ENCODE measurements at regions not wholly inside any gene's neighbourhood (a gene's known extent, or its start where the extent isn't known, plus 50 kb on each side); places are given as distances from the start of the nearest gene placed in this dataset.

DNA sequence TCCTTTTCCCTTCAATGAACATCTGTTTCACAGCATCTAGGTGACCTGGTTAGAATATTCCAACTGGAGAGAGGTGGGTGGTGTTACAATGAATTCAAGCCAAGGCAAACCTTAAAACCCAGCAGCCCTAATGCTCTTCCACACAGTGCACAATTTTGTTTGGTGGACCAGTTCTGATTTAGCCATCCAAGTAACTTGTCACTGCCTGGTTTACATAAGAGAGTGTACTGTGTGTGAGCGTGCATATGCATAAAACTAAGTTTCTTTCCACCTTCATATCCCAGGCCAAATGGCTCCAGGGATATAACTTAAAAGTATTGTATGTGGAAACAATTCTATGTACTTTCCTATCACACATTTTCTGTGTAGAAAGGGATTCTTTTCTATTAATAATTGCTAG lies 200.4 kb upstream of the FAR2 start:
- DNase-seq: no peak

DNA sequence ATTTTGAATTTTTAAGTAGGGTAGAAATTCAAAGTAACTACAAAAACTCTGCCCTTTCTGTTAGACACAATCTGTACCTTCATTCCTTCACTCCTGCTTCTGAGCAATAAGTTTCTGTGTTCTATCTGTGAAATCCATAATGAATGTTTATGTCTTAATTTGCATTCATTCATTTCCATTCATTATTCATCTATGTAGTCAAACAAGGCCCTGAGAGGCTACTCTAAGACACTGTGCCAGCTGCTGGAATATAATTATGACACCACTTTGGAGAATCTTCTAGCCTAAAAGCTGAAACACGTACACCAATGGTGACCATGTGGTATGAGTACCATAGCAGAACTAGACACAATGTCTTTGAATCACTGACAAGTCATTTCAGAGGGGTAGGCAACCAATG lies 199.9 kb upstream of the FAR2 start:
- DNase-seq: no peak

DNA sequence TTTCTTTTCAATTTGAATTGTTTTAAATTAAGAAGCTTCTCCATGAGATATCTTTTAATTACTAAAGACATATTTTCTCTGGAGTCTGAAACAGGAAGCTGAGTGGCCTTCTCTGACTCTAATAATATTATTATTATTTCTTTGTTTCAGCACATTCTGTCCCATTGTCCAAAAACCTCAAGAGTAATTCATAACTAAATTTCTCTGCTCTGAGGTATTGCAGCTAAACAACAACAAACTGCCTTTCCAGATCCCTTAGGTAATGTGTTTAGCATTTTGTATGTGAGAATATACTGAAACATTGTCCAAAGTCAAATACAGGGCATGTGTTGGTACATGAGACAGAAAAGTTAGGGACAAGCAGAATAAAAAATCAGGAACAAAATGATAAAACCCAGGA lies 199.0 kb upstream of the FAR2 start:
- DNase-seq: no peak

DNA sequence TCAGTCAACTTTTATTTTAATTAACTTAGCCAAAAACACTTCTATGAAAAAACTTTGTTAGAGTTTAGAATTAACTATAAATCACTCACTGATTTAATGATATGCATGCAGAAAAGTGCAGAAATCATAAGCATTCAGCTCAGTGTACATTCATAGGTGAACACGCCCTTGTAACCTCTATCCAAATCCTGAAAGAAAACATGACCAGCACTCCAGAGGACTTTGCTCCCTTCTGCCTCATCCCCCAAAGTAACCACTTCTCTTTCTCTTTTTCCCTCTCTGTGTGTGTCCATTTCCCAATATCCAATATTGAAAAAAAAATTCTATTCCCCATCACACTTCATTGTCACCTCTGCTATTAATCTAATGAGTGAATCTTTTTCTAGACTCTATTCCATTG lies 197.1 kb upstream of the FAR2 start:
- no peak for DNase-seq

DNA sequence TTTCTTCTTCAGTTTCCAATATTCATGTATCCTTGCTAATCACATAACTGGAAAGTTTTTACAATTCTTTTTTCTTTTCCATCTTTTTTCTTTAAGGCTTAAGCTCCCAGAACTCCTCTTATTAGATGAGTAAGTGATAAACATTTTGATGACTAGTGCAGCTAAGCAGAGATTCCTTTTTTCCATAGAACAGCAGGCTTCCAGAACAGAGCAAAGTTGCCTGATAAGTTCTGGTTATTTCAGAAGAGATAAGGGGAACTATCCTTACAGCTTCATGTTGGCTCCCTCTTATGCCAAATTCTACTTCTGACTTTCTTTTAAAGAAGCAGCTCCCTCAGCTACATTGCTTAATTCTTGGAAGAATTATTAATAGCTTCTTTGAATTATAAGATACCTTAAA lies 194.7 kb upstream of the FAR2 start:
- no peak for DNase-seq

DNA sequence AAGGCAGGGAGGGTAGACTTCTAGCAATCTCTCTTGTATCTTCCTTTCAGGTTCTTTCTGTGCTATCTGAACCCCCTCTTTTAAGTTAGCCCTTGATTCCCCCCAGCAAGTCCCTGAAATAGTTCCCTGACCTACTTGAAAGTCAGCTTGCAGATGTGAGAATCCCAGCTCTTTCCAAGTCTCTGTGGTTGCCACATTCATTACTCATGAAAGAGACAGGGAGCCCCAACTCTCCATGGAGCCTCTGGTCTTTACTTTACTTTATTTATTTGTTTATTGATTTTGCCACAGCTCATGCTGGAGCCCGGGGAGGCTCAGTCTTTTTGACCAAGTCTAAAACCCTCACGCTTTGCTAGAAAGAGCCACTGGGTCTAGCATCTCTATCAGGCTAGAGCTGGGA lies 193.6 kb upstream of the FAR2 start:
- no peak for DNase-seq

DNA sequence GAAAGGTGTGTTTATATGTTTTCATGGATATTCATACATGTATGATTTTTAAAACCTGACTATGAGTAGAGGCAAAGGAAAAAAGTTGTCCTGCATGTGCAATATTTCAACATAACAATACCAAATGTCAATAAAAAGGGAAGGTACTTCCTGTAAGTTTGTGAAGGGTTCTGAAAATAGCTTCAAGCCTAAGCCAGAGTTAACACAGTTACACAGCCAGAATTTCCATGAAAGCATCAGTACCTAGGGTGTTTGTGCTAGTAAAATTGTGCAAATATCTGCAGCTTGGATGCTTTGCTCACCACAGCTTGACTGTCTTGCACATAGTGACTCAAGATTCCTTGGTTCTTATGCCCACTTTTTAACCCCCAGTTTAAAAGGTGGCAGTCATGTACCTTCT lies 193.1 kb upstream of the FAR2 start:
- no peak for DNase-seq

DNA sequence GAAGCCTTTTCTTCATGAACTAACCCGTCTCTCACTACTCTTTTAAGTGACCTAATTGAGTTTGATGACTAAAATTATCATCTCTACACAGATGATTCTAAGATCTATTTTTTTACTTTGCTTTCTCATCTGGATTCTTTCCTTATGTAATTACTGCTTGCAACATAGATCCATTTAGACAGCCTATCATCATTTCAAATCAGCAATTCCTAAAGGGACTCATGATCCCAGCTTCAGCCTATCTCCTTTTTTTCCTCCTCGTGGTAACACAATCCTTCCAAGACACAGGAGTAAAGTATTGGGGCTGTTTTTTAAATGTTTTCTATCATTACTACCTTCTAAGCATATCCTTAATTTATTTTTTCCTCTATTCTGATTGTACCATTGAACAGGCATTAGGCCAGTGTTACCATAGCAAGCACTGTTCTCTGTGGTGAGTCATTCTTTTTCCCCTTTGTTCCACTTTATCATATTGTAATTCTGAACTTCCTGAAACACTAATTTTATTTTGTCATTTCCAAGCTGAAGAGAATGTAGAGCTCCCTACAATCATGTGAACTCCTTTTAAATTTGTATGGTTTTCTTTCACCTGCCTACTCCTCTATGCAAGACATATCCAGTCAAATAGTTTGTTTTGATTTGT lies 190.4 kb upstream of the FAR2 start:
- no peak for DNase-seq

DNA sequence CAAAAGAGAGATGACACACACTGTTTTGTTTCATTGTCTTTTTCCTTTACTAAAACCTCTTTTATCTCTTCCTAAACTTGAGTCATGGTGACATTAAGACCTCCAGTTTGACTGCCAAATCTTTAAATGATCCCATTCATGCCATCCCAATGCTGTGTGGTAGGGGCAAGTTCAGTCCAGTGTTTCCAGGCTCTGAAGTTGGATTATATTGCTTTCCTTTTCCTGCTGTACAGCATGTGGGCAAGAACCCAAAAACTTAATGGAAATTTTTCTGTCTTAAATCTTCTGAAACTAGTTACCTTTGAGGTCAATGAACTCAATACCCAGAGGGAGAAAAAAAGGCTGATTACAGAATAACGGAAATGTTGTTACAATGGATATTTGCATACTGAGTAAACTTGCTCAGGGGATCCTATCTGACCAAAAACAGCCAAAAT lies 187.1 kb upstream of the FAR2 start:
- no peak for DNase-seq

DNA sequence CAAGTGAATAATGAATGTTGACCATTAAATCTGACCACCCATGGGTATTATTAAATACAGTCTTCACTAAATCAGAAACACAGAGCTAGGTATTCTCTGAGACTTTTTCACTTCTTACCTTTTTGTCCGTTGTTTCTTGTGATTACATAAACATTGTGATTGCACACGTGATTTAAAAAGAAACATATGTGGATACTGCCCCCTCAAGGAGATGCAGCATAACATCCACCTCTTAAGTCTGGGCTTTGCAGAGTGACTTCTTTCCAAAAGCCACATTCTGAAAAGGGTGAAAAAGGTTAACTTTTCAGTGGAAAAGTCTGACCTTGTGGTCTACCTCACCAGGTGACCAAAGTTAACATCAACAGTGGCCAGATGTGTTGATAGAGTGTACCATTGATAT lies 185.5 kb upstream of the FAR2 start:
- DNase-seq: no peak

DNA sequence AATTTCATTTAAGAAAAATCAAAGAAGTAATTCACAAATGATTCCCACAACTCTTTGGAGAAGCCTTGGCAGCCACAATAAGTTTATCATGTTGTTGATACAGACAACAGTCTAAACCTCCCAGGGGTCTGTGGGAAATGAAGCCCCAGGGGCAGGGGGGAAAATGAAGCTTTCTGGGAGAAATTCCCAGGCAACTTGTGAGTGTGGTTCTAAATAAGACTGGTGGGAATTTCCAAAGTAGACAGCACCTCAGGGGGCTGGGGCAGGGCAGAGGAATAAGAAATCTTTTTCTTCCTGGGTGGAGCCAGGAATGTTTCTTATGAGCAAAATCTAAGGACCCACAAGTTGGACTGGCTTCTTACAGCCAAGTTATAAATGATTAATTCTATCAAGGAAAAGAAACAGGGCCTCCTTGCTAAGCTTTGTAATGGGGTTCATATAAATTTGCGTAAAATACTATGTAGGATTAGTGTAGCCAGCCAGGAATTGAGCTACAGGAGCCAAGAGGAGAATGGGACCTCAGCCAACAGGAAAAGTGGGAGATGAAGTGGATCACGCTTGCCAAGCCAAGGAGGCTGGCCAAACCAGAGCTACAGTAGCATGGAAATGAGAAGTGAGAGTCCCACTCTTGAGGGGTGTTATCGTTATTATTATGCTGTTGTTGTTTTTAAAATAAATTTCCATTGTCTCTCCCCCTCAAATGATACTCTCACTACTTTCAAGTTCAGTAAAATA lies 182.9 kb upstream of the FAR2 start:
- no peak for DNase-seq

DNA sequence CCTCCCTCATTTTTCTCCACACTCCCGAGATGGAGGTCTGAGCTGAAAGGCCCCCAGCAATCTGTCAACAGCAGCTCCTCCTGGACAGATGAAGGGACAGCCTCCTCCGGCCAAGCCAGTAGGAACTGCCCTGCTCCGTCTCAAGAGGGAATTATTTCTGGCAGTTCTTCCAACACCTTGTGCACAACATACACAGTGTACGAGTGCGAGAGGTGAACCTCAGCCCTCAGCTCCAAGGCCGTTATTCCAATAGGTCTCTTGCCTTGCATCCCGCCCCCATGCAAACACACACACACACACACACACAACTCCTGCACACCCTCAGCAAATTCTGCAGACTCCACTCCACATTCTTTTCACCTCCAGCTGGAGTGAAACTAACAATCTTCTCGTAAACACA lies 181.7 kb upstream of the FAR2 start:
- DNase-seq: no peak

DNA sequence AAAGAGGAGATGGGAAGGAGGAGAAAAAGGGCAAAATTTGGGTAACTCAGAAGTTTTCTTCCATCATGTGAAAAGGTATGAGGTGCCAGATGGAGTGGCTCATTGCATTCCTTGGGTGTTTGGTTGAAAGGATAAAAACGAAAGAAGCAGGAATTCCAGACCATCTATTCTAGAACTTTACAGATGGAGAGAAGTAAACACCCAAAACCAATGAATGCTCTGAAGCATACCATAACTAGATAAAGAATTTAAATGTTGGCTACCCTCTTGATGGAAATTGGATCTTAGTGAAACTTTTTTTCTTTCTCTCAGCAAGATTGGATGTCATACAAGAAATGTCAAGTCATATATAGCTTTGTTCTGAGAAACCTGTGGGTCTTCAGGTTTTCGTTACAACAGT lies 175.6 kb upstream of the FAR2 start:
- no peak for DNase-seq

DNA sequence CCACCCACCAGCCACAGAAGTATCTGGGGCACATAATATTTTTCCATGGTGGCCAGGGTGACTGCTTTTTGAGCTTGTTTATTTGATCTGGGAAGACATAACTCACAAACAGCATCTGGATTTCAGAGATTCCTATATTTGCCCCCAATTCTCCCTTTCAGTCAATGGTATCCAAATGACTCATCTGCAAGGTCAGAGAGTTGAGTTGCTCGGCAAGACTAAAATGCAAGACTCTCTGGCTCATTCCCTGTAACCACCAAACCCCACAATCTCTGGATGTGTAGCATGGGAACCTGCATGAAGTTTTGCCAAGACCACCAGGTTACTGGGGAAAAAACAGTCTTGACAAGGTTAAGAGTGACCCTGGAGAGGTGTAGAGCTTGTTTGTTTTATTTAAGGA lies 174.9 kb upstream of the FAR2 start:
- DNase-seq: no peak

DNA sequence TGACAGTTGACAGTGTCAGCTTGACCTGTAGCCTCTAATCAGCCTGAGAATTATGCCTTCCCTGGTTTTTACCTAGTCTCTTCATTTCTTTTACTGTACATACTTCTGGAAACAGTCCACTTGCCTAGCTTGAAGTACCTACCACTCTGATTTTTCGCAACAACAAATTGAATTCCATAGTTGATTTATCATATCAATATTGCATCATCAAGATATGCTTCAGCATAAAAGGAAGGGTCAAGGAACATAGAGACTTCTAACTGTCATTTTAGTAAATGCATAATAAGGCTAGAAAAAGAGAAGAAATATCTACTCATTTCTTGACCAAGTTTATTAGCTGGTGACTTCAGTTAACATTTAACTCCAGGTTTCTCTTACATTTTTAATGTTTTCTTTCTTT lies 174.2 kb upstream of the FAR2 start:
- no peak for DNase-seq

DNA sequence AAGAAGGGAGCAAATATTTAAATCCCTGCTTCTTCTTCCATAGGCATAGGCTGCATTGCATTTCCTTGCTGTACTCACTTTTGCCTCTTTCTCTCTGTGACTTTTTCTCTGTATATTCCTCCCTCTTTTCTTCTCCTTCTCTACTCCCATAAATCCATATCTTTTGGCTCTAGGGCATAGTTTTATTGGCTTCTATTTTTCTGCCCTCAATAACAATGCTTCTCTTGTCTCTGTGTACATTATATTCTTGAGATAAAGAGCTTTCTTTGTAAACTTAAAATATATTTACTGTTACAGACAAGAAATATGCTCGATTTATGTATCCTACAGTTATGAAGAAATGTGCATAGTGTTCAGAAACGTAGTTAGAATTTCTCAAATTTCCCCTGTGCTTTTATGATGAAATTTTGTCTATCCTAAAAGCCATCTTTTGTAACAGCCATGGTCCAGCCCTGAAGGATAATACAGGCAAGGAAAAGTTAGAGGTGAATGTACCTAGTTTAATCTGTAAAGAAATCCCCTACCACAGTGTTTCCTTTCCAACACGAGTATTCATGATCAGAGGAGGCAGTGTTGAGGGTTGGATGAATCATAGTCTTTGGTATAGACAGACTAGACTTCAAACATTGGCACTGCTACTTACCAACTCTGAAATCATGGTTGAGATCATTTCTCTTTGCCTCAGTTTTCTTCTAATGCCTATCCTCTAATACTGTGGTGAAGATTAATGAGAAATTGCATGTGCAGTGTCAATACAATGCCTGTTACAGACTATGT lies 173.3 kb upstream of the FAR2 start:
- DNase-seq: no peak

DNA sequence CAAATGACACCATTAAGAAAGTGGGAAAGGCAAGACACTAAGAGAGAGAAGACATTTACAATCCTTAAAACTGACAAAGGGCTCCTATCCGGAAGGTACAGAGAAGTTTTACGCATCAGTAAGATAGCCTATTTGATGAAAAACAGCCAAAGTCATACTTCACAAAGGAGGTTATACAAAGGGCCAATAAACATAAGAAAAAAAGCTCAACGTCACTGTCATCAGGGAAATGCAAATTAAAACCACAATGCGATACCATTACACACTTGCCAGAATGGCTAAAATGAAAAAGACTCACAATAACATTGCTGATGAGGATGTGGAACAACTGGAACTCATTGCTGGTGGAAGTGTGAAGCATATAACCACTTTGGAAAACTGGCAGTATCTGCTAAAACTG lies 168.6 kb upstream of the FAR2 start:
- no peak for DNase-seq

DNA sequence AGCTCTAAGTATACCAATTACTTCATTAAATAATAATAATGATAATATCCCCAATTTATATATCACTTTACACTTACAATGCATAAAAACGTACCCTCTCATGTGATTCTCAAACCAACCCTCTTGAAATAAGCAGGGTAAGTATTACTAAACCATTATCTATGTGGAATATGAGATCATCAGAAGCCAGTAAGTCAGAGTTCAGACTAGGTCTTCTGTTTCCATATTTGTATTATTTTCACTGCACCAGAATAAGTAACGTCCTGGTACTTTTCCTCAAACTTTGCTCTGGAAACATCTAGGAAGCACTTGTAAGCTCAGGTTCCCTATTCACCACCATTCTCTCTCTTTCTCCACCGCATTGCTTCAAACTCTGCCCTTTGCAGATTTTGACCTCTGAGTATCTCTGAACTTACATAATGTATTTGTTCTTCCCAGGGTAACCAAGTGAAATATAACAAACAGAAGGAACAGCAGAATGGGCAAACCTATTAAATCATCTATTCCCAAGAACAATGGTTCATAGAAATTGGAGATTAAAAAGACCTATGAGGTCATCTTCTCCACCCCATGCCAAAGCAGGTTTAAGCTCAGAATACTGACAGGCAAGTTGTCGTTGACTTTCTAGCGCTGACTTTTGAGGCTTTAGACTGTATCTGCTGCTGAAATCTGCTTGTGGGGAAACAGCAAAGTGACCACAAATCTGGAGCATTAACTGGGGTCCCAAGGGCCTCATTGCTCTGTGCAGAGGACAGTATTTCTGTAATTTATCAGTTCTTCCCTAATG lies 161.3 kb upstream of the FAR2 start:
- no peak for DNase-seq

DNA sequence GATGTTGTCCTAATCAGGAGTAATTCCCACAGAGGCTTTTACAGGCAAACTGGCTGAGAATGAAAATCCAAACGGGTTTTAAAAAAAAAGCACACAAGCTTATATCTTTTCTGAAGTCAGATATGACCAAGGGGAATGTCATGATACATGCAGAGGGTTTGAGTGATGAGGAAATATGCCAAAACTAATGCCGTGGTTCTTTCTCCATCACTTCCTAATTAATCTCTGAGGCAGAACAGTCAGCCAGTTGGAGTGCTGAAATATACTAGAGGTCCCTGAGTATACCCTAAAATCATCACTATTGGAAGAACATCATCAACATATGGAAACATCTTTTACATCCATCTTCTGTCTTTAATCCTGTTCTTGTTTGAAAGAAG lies 160.8 kb upstream of the FAR2 start:
- no peak for DNase-seq

DNA sequence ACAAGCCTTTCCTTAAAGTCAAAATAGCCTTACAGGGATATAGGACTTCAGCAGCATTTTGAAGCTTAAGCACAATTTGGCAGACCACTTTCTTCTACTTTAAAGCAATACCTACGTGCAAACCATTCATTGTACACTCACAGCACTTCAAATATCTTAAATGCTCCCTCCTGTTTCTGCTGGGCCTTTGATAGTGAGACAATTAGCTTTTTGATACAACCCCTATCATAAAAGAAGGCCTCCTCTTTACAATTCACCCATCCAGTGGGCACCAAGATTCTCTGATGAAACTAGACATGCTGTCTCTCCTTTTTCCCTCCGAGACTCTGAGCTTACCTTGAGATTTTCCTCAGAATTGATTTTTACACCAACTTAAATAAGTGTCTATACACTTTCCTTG lies 157.5 kb upstream of the FAR2 start:
- DNase-seq: no peak

DNA sequence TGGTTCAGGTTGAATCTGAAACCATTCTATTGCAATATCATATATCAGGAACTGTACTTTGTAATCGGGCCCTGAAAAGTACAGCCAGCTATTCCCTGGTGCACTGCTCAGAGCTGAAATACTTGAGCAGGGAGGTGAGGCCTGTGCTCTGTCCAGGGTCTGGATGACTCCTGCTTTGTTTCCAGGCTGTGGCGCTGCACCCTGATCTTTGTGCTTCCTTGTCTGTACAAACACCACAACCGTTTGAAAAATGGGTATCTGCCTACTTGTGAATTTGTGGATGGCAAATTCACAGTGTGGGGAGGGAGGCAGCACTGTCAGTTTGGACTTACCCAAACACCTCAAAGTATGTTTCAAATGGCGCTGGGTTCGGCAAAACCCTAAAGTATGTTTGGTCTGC lies 155.4 kb upstream of the FAR2 start:
- DNase-seq: no peak

DNA sequence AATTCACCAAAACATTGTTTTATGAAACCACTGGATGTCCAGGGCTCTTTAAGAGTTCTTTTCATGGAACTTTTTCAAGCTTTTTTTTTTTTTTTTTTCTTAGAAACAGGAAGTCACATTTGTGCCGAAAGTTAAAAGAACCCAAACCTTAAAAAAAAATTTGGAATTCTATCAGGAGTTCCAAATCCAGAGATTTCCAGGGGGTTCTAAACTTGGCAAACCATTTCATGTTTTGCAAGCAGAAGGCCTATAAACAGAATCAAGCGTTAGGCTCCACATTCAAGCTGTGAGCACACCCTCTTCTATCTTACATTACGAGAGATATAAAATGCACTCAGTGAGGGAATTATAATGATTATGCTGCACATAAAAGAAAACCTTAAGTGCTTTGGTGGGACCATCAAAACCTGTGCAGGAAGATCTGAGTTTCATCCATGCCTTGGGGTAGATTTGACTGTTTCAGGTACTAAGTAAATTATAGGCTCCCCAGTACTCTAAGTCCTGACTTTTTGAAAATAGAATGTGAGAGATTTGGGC lies 154.8 kb upstream of the FAR2 start:
- no peak for DNase-seq

DNA sequence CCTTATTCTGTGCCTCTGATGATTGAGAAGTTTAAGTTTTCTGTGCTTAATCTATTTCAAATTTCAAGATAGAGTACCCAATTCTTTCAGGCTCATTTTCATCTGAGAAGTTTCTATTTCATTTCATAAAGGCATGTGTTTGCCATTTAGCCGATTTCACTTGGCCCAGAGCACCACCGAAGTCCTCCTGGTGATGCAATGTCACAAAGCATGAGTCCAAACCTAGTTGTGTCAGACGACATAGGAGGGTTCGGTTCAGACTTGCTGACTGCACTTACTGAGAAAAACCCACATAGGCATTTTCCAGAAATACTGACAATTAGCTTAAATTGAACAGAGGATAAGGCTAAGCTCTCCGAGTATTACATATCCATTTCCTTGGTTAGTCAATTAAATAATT lies 152.4 kb upstream of the FAR2 start:
- no peak for DNase-seq
